Inferior parietal cortex (tissue), 1 donor: ENCODE measurements at regions not wholly inside any gene's neighbourhood (a gene's known extent, or its start where the extent isn't known, plus 50 kb on each side); places are given as distances from the start of the nearest gene placed in this dataset.
"Not testable (repeated sequence)": the region's sequence is repeated elsewhere in the genome, so short reads cannot be mapped to it uniquely, and the experiment has no call there.

Experiments used
- DNase-seq: peaks from one replicate; pipeline ENCODE4 v3.0.0-alpha.2; 2016; ENCODE audit errors: extremely low spot score

- no peak for DNase-seq
Measured at GRCh38 chr22:35138521-35138920, 72.6 kb downstream of the ISX start.

- DNase-seq, result no peak
Measured at GRCh38 chr22:35140879-35141745, 75.2 kb downstream of the ISX start.

- DNase-seq, result no peak
Measured at GRCh38 chr22:35148381-35148780, 82.4 kb downstream of the ISX start.

- DNase-seq, result no peak
Measured at GRCh38 chr22:35148866-35149548, 83.0 kb downstream of the ISX start.

GRCh38 chr22:35150183-35151107, 84.5 kb downstream of the ISX start:
- DNase-seq, result peak; percentile 64

GRCh38 chr22:35152316-35152715, 86.4 kb downstream of the ISX start:
- no peak for DNase-seq

- peak; percentile 67 for DNase-seq
Measured at GRCh38 chr22:35154937-35155387, 89.0 kb downstream of the ISX start.

GRCh38 chr22:35155403-35156025, 89.6 kb downstream of the ISX start:
- DNase-seq, result no peak

- no peak for DNase-seq
Measured at GRCh38 chr22:35156945-35157344, 91.0 kb downstream of the ISX start.

- DNase-seq, result no peak
Measured at GRCh38 chr22:35158336-35158735, 92.4 kb downstream of the ISX start.

- no peak for DNase-seq
Measured at GRCh38 chr22:35159343-35159742, 93.4 kb downstream of the ISX start.

GRCh38 chr22:35160268-35160667, 94.3 kb downstream of the ISX start:
- no peak for DNase-seq

- DNase-seq, result not testable (repeated sequence)
Measured at GRCh38 chr22:35165896-35166295, 91.4 kb upstream of the HMGXB4 start.

GRCh38 chr22:35170716-35171697, 86.3 kb upstream of the HMGXB4 start:
- DNase-seq, result no peak

GRCh38 chr22:35172442-35172841, 84.9 kb upstream of the HMGXB4 start:
- no peak for DNase-seq

GRCh38 chr22:35173655-35174054, 83.6 kb upstream of the HMGXB4 start:
- DNase-seq, result no peak

- DNase-seq, result no peak
Measured at GRCh38 chr22:35174401-35175038, 82.8 kb upstream of the HMGXB4 start.

GRCh38 chr22:35175392-35175791, 81.9 kb upstream of the HMGXB4 start:
- DNase-seq, result no peak

- no peak for DNase-seq
Measured at GRCh38 chr22:35177811-35178210, 79.5 kb upstream of the HMGXB4 start.

GRCh38 chr22:35178446-35178845, 78.8 kb upstream of the HMGXB4 start:
- no peak for DNase-seq
